ENCODE measurements at regions not wholly inside any gene's neighbourhood (a gene's known extent, or its start where the extent isn't known, plus 50 kb on each side); places are given as distances from the start of the nearest gene placed in this dataset.

DNA sequence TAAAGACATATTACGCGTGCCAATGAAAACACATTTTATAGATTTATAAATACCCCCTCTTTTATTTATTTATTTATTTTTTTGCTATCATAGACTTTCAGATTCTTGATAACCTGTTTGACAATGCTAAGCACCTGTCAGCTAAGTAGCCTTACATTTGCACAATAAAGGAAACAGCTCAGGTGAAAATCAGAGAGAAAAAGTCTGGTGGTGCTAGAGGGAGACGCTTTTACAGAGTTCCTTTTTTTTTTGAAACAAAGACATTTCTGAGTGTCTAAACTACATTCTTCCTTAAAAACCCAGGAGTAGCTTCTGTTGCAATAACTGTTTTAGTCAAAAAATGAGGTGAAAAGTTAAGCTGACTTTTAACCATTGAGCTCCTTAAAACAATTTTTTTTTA lies 1611.6 kb downstream of the NCAM2 start:
- H3K4me2 ChIP-seq (replicated peaks; ENCODE audit: extremely low read depth, low read length, poor library complexity, severe bottlenecking) = no peak overlapping the region
- H3K9ac ChIP-seq (ENCODE audit: insufficient read depth, low read length, poor library complexity, severe bottlenecking) = no peak overlapping the region
- intact Hi-C loops (cut with micrococcal nuclease) = no loop called here
- Mint-ChIP-seq H3K9me3 (peaks cover 0 to 11% (median 2%) of the 10 kb centered on the region in 7 donors), H3K27me3 (ENCODE audit: low read depth in 3 of 3) (peaks cover 0 to under 1% (median 0%) of the 10 kb centered on the region in 3 donors), H3K4me1 (no peaks in the 10 kb centered on the region), H3K36me3 (no peaks in the 10 kb centered on the region), H3K4me3 (no peak overlapping the region), H3K27ac (no peak overlapping the region)
- H3K36me3 ChIP-seq (replicated peaks in 1 of 2; ENCODE audit: control insufficient read depth in 1 of 2, insufficient read depth in 2 of 2, low read length in 2 of 2) = no peaks in the 10 kb centered on the region
- DNase-seq = no peak
- no peaks in the 10 kb centered on the region for H3K9me3 ChIP-seq (replicated peaks in 1 of 2; ENCODE audit: control insufficient read depth in 1 of 2, insufficient read depth in 1 of 2, low read length in 2 of 2)
- H3K27ac ChIP-seq (ENCODE audit: low read depth in 1 of 2, low read length in 2 of 2) = no peak overlapping the region
- no peak overlapping the region for H2AFZ ChIP-seq (ENCODE audit: insufficient read depth, low read depth, low read length, poor library complexity, severe bottlenecking)
- WGBS (ENCODE audit: insufficient coverage) = no CpG with 5 or more reads among the region's 3 CpGs
- no peaks in the 10 kb centered on the region for H3K4me1 ChIP-seq (ENCODE audit: control insufficient read depth in 1 of 2, insufficient read depth in 2 of 2, low read length in 2 of 2)
- no peaks in the 10 kb centered on the region for H3K27me3 ChIP-seq (ENCODE audit: control insufficient read depth in 2 of 2, insufficient read depth in 2 of 2, low read length in 2 of 2)
- H3K4me3 ChIP-seq (replicated peaks in 1 of 3; ENCODE audit: low read depth in 2 of 3, low read length in 3 of 3) = no peak overlapping the region
- H4K20me1 ChIP-seq (ENCODE audit: insufficient read depth, low read length) = no peaks in the 10 kb centered on the region
- no peak for TF ChIP-seq CTCF (IDR thresholded peaks at IDR 0.05)
- H3K79me2 ChIP-seq (ENCODE audit: insufficient read depth, low read length) = no peaks in the 10 kb centered on the region

- H3K4me2 ChIP-seq (replicated peaks; ENCODE audit: extremely low read depth, low read length, poor library complexity, severe bottlenecking) = no peak overlapping the region
- H4K20me1 ChIP-seq (ENCODE audit: insufficient read depth, low read length) = no peaks in the 10 kb centered on the region
- H3K27me3 ChIP-seq (ENCODE audit: control insufficient read depth in 2 of 2, insufficient read depth in 2 of 2, low read length in 2 of 2) = no peaks in the 10 kb centered on the region
- no peak for TF ChIP-seq CTCF (IDR thresholded peaks at IDR 0.05)
- no peak overlapping the region for H3K4me3 ChIP-seq (replicated peaks in 1 of 3; ENCODE audit: low read depth in 2 of 3, low read length in 3 of 3)
- Mint-ChIP-seq H3K4me3 (no peak overlapping the region), H3K36me3 (no peaks in the 10 kb centered on the region), H3K27me3 (ENCODE audit: low read depth in 3 of 3) (peaks cover 0 to 3% (median 0%) of the 10 kb centered on the region in 3 donors), H3K9me3 (peaks cover 0 to 7% (median 3%) of the 10 kb centered on the region in 7 donors), H3K4me1 (no peaks in the 10 kb centered on the region), H3K27ac (no peak overlapping the region)
- H3K4me1 ChIP-seq (ENCODE audit: control insufficient read depth in 1 of 2, insufficient read depth in 2 of 2, low read length in 2 of 2) = no peaks in the 10 kb centered on the region
- H3K27ac ChIP-seq (ENCODE audit: low read depth in 1 of 2, low read length in 2 of 2) = no peak overlapping the region
- peaks cover 0 to 5% of the 10 kb centered on the region in 2 donors for H3K9me3 ChIP-seq (replicated peaks in 1 of 2; ENCODE audit: control insufficient read depth in 1 of 2, insufficient read depth in 1 of 2, low read length in 2 of 2)
- H3K36me3 ChIP-seq (replicated peaks in 1 of 2; ENCODE audit: control insufficient read depth in 1 of 2, insufficient read depth in 2 of 2, low read length in 2 of 2) = no peaks in the 10 kb centered on the region
- WGBS (ENCODE audit: insufficient coverage) = no CpG with 5 or more reads among the region's 1 CpG
- no peak overlapping the region for H2AFZ ChIP-seq (ENCODE audit: insufficient read depth, low read depth, low read length, poor library complexity, severe bottlenecking)
- DNase-seq = no peak
- intact Hi-C loops (cut with micrococcal nuclease) = no loop called here
- no peak overlapping the region for H3K9ac ChIP-seq (ENCODE audit: insufficient read depth, low read length, poor library complexity, severe bottlenecking)
- H3K79me2 ChIP-seq (ENCODE audit: insufficient read depth, low read length) = no peaks in the 10 kb centered on the region
Measured at GRCh38 chr21:22627911-22628310, 1629.7 kb downstream of the NCAM2 start.
